H9 (cell line): ENCODE measurements at regions not wholly inside any gene's neighbourhood (a gene's known extent, or its start where the extent isn't known, plus 50 kb on each side); places are given as distances from the start of the nearest gene placed in this dataset.

ENCODE experiments used
- DNase-seq: peaks from one replicate; pipeline ENCODE4 v3.0.0-alpha.2; 2017
- H2AFZ ChIP-seq: one replicate; pipeline ENCODE4 v1.6.1; 2013; ENCODE audit warnings: mild to moderate bottlenecking, low read length, control low read depth, moderate library complexity
- H2AK5ac ChIP-seq: 2 replicates; pipeline ENCODE4 v1.6.1; 2013; ENCODE audit warnings: low read length, control low read depth, mixed read lengths; ENCODE audit not compliant: insufficient read length
- H2BK120ac ChIP-seq: one replicate; pipeline ENCODE4 v1.6.1; 2013; ENCODE audit warnings: low read depth, mild to moderate bottlenecking, low read length, control low read depth, inconsistent platforms; ENCODE audit not compliant: poor library complexity, severe bottlenecking
- H2BK12ac ChIP-seq: 2 replicates; pipeline ENCODE4 v1.6.1; 2013; ENCODE audit warnings: low read length, control low read depth, mixed read lengths, low read depth; ENCODE audit not compliant: insufficient read length
- H2BK15ac ChIP-seq: 2 replicates; pipeline ENCODE4 v1.6.1; 2013; ENCODE audit warnings: low read depth, low read length, control low read depth
- H2BK20ac ChIP-seq: one replicate; pipeline ENCODE4 v1.6.1; 2013; ENCODE audit warnings: low read depth, mild to moderate bottlenecking, low read length, control low read depth, inconsistent platforms; ENCODE audit not compliant: poor library complexity, severe bottlenecking
- H2BK5ac ChIP-seq: 2 replicates; pipeline ENCODE4 v1.6.1; 2013; ENCODE audit warnings: low read length, control low read depth, mixed read lengths; ENCODE audit not compliant: insufficient read length
- H3K14ac ChIP-seq: 2 replicates; pipeline ENCODE4 v1.6.1; 2013; ENCODE audit warnings: low read length, control low read depth; ENCODE audit not compliant: insufficient read depth
- H3K18ac ChIP-seq: 2 replicates; pipeline ENCODE4 v1.6.1; 2013; ENCODE audit warnings: low read depth, mild to moderate bottlenecking, mixed read lengths, low read length, control low read depth; ENCODE audit not compliant: insufficient read length
- H3K23ac ChIP-seq: 2 replicates; pipeline ENCODE4 v1.6.1; 2013; ENCODE audit warnings: low read length, control low read depth, mixed read lengths, low read depth; ENCODE audit not compliant: insufficient read length
- H3K23me2 ChIP-seq: 2 replicates; pipeline ENCODE4 v1.6.1; 2013; ENCODE audit warnings: low read depth, mild to moderate bottlenecking, mixed read lengths, low read length, control low read depth; ENCODE audit not compliant: insufficient read length, poor library complexity, severe bottlenecking
- H3K27ac ChIP-seq: 2 replicates; pipeline ENCODE4 v1.5.1; 2013; ENCODE audit warnings: low read length, control low read depth, mixed read lengths, low read depth; ENCODE audit not compliant: insufficient read length
- H3K27me3 ChIP-seq: 2 replicates; pipeline ENCODE4 v1.6.1; 2013; ENCODE audit warnings: low read length, control low read depth, inconsistent platforms; ENCODE audit not compliant: insufficient read depth
- H3K4ac ChIP-seq: 2 replicates; pipeline ENCODE4 v1.6.1; 2013; ENCODE audit warnings: low read depth, mild to moderate bottlenecking, control low read depth, inconsistent platforms, low read length, moderate library complexity
- H3K4me1 ChIP-seq: 2 replicates; pipeline ENCODE4 v1.6.1; 2013; ENCODE audit warnings: low read length, control low read depth, inconsistent platforms; ENCODE audit not compliant: insufficient read depth
- H3K4me2 ChIP-seq: 2 replicates; pipeline ENCODE4 v1.6.1; 2013; ENCODE audit warnings: low read length, control low read depth, mixed read lengths; ENCODE audit not compliant: insufficient read length, insufficient read depth
- H3K56ac ChIP-seq: 2 replicates; pipeline ENCODE4 v1.6.1; 2013; ENCODE audit warnings: low read depth, mild to moderate bottlenecking, mixed read lengths, low read length, control low read depth; ENCODE audit not compliant: insufficient read length
- H3K79me1 ChIP-seq: 2 replicates; pipeline ENCODE4 v1.6.1; 2013; ENCODE audit warnings: low read depth, mild to moderate bottlenecking, moderate library complexity, low read length, control low read depth, inconsistent platforms; ENCODE audit not compliant: insufficient read depth, poor library complexity, severe bottlenecking
- H3K79me2 ChIP-seq: 2 replicates; pipeline ENCODE4 v1.6.1; 2013; ENCODE audit warnings: low read length, control low read depth, inconsistent platforms; ENCODE audit not compliant: insufficient read depth
- H3K9ac ChIP-seq: 2 replicates; pipeline ENCODE4 v1.6.1; 2013; ENCODE audit warnings: low read length, control low read depth, mixed read lengths; ENCODE audit not compliant: insufficient read length; ENCODE audit errors: extremely low read depth
- H3K9me3 ChIP-seq: one replicate; pipeline ENCODE4 v1.6.1; 2013; ENCODE audit warnings: low read depth, low read length, inconsistent platforms; ENCODE audit not compliant: control insufficient read depth
- H3T11ph ChIP-seq: one replicate; pipeline ENCODE4 v1.6.1; 2013; ENCODE audit warnings: mild to moderate bottlenecking, low read length, control low read depth, inconsistent platforms
- H4K20me1 ChIP-seq: one replicate; pipeline ENCODE4 v1.6.1; 2013; ENCODE audit not compliant: control insufficient read depth, insufficient read length, insufficient read depth
- H4K5ac ChIP-seq: 2 replicates; pipeline ENCODE4 v1.6.1; 2013; ENCODE audit warnings: low read depth, mild to moderate bottlenecking, mixed read lengths, low read length, control low read depth; ENCODE audit not compliant: insufficient read length
- H4K8ac ChIP-seq: replicated peaks from 2 replicates; pipeline ENCODE4 v1.6.1; 2013; ENCODE audit warnings: low read length, control low read depth, mixed read lengths, low read depth; ENCODE audit not compliant: insufficient read length
- H4K91ac ChIP-seq: 2 replicates; pipeline ENCODE4 v1.6.1; 2013; ENCODE audit warnings: low read depth, mild to moderate bottlenecking, moderate library complexity, mixed read lengths, low read length, control low read depth; ENCODE audit not compliant: insufficient read length
- H3K27ac Mint-ChIP-seq, 3 experiments: 2 replicates in 2 of 3; 3 replicates in 1 of 3; pipeline ENCODE4 v1.8.0; 2020 to 2021; ENCODE audit warnings: mixed read lengths in 3 of 3, mild to moderate bottlenecking in 1 of 3, moderate library complexity in 1 of 3
- H3K27me3 Mint-ChIP-seq: 2 replicates; pipeline ENCODE4 v1.8.0; 2021; ENCODE audit warnings: low read depth, mild to moderate bottlenecking, moderate library complexity, mixed read lengths
- H3K36me3 Mint-ChIP-seq, 3 experiments: 2 replicates in 2 of 3; 3 replicates in 1 of 3; pipeline ENCODE4 v1.8.0; 2020 to 2021; ENCODE audit warnings: low read depth in 3 of 3, mixed read lengths in 3 of 3; ENCODE audit not compliant: insufficient read depth in 1 of 3
- H3K4me1 Mint-ChIP-seq, 2 experiments: 2 replicates each; pipeline ENCODE4 v1.8.0; 2020; ENCODE audit warnings: mixed read lengths in 2 of 2
- H3K4me3 Mint-ChIP-seq, 2 experiments: 2 replicates in 1 of 2; 3 replicates in 1 of 2; pipeline ENCODE4 v1.8.0; 2020 to 2021; ENCODE audit warnings: mild to moderate bottlenecking in 2 of 2, mixed read lengths in 2 of 2, moderate library complexity in 1 of 2
- H3K9me3 Mint-ChIP-seq, 2 experiments: 2 replicates in 1 of 2; 3 replicates in 1 of 2; pipeline ENCODE4 v1.8.0; 2020; ENCODE audit warnings: mild to moderate bottlenecking in 2 of 2, mixed read lengths in 2 of 2, moderate library complexity in 1 of 2
- WGBS: extraction: QIAGEN DNeasy Blood & Tissue Kit; methylation state at CpG from one replicate; pipeline ENCODE4 v1.1.7; 2013; ENCODE audit warnings: missing lambda C conversion rate, low lambda C conversion rate, mixed read lengths; ENCODE audit not compliant: insufficient read length; ENCODE audit errors: extremely low coverage; 5-methylcytosine and 5-hydroxymethylcytosine counted together
- TF ChIP-seq, protein P1 (sequence below): fragments of 200-600 bp; sonication (generic); conservative IDR thresholded peaks from 3 replicates; pipeline ENCODE4 v1.8.0; 2021; ENCODE audit warnings: antibody characterized with exemption, mild to moderate bottlenecking

DNA sequence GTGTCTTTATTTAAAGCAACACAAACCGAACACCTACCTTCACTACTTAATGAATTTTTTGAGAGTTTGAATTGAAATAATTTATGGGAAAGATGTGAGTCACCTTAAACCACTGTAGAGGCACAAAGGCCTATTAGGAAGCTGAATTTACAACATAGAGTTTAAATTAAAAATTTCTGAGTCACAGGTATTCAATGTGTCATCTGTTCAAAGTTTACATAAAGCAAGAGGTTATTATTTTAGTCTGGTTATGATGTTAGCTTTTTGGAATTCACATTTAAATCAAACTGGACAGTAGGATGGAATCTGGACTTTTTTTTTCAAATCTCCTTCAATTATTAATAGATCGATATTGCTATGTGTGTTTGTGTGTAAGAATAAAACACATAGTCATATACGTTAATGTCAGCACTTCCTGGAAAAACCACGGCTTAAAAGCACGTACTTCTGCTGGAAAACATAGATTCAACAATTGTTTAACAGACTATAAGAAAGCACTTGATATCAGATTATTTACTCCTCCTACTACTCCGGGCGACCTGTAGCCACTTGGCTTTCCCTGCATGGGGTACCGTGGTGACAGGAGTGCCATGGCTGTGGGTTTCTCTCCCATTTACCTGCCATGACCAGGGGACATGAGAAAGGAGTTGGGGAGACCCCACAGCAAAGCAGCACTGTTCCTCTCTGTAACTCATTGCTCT, 638.6 kb downstream of the SEMA5A start:
- Histone ChIP-seq H2BK12ac (no peak overlapping the region), H3K18ac (no peak overlapping the region), H3K4ac (no peak overlapping the region), H3K27ac (no peak overlapping the region), H3K79me2 (no peaks in the 10 kb centered on the region), H2AFZ (no peak overlapping the region), H3K23ac (no peak overlapping the region), H3K4me2 (no peak overlapping the region), H2BK20ac (no peak overlapping the region), H3K14ac (no peak overlapping the region), H2BK120ac (no peak overlapping the region), H3K23me2 (no peaks in the 10 kb centered on the region), H2AK5ac (no peak overlapping the region), H4K5ac (no peak overlapping the region), H3K27me3 (no peaks in the 10 kb centered on the region), H3K79me1 (no peaks in the 10 kb centered on the region), H4K8ac (no peak overlapping the region), H3K9me3 (no peaks in the 10 kb centered on the region), H3K9ac (no peak overlapping the region), H3T11ph (no peak overlapping the region), H4K20me1 (peaks cover 3% of the 10 kb centered on the region), H4K91ac (no peak overlapping the region), H3K56ac (no peak overlapping the region), H2BK5ac (no peak overlapping the region), H3K4me1 (peaks cover 2% of the 10 kb centered on the region; the same call in 1 of the 2 replicates), H2BK15ac (no peak overlapping the region)
- Mint-ChIP-seq H3K9me3 (no peaks in the 10 kb centered on the region), H3K4me3 (no peak overlapping the region), H3K27me3 (no peaks in the 10 kb centered on the region; the same call in none of the 2 replicates), H3K27ac (no peak overlapping the region), H3K36me3 (no peaks in the 10 kb centered on the region), H3K4me1 (peaks cover 3 to 5% of the 10 kb centered on the region in 2 experiments)
- TF ChIP-seq, protein P1, sequence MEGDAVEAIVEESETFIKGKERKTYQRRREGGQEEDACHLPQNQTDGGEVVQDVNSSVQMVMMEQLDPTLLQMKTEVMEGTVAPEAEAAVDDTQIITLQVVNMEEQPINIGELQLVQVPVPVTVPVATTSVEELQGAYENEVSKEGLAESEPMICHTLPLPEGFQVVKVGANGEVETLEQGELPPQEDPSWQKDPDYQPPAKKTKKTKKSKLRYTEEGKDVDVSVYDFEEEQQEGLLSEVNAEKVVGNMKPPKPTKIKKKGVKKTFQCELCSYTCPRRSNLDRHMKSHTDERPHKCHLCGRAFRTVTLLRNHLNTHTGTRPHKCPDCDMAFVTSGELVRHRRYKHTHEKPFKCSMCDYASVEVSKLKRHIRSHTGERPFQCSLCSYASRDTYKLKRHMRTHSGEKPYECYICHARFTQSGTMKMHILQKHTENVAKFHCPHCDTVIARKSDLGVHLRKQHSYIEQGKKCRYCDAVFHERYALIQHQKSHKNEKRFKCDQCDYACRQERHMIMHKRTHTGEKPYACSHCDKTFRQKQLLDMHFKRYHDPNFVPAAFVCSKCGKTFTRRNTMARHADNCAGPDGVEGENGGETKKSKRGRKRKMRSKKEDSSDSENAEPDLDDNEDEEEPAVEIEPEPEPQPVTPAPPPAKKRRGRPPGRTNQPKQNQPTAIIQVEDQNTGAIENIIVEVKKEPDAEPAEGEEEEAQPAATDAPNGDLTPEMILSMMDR = no peak
- DNase-seq = no peak
- WGBS = no CpG with 5 or more reads among the region's 8 CpGs
